Stimulated activated CD8-positive, alpha-beta memory T cell treated with anti-CD3 and anti-CD28 coated beads, Interleukin-4, amount 100 ng/mL, for 4 hours (primary cell): ENCODE measurements at regions not wholly inside any gene's neighbourhood (a gene's known extent, or its start where the extent isn't known, plus 50 kb on each side); places are given as distances from the start of the nearest gene placed in this dataset.
A peak's percentile ranks its signal among the peaks of the same experiment; 100 is the strongest.
"Not testable (repeated sequence)": the region's sequence is repeated elsewhere in the genome, so short reads cannot be mapped to it uniquely, and the experiment has no call there.

Experiments used
- DNase-seq, 2 donors: peaks; one replicate each; pipeline ENCODE4 v3.0.0-alpha.2; 2020; ENCODE audit warnings: low read depth in 2 of 2, low spot score in 1 of 2

DNA sequence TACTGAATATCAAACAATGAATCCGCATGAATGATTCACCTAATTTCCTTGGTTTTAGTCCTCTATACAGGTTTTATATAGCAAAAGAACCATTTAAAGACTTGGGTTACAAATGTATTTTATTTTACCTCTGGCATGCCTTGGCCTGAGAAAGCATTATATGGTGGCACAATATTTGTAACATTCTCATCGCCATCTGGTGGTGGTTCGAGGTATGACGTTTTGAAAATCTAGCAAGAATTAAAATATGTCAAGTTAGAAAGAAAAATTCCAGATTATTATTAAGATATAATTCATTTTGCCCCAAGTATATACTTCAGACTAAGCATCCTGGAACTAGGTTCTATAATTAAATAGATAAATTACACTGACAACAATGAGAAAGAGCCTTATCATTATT lies 445.9 kb downstream of the ZNF33B start:
- peak in 1 of 2 donors; percentile 6 for DNase-seq

DNA sequence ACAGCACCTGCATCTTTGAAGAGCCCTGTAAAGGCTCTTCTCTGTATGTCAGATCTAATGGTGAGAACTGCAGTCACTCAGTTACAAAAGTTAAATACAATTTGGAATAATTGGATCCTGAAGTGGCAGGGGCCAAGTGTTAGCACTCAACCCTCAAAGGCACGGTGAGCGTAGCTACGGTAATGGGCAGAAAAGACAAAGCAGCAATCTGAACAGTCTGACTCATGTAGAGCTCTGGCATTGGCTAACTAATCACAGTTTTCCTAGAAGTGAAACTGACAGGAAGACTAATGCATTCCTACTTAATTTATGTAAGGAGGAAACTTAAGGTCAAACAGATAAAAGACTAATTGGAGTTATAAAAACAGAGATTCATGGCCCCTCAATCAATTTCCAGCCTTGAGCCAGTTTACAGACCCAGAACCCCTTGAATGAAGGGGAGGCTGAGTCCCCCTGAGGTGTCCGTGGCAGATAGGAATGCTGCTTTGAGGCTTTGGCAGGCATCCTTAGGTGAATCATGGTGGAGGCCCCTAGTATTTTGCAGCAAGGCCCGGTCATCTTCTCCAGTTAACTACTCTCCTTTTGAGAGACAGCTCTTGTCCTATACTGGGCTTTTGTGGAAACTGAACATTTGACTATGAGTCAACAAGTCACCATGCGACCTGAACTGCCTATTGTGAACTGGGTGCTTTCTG lies 450.7 kb downstream of the ZNF33B start:
- not testable (repeated sequence) for DNase-seq

DNA sequence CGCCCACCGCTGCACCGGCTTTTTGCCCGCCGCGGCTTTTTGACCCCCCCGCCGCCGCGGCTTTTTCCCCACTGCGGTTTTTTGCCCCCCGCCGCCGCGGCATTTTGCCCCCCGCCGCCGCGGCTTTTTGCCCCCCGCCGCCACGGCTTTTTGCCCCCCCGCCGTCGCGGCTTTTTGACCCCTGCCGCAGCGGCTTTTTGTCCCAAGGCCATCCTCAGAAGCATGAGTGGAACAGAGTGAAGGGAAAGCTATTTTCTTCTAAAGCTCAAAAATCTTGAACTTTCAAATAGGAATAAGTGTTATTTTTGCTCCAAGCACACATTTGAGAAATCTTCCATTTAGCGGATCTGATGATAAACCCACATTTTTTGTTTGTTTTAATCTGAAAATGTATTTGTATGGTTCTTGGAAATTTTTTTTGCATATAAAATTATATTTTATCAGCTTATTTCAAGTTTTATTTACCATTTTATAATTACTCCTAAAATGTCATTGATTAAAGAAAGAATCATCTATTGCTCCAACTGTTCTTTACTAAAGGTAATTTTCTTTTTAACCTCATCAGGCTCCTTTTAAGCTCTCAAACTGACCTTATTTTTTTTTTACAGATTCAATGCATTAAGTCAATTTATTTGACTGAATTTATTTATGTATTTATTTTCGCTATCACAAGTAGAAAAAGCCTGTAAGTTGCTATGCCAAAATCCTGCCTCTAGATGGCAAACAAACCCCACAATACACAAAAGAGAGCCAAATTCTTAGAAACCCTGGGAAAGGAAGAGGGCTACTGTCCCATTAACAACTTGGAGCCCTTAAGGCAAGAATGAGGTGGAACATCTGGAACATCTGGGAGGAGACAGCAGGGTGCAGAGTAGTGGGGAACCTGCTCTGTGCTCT lies 460.3 kb downstream of the ZNF33B start:
- not testable (repeated sequence) for DNase-seq

DNA sequence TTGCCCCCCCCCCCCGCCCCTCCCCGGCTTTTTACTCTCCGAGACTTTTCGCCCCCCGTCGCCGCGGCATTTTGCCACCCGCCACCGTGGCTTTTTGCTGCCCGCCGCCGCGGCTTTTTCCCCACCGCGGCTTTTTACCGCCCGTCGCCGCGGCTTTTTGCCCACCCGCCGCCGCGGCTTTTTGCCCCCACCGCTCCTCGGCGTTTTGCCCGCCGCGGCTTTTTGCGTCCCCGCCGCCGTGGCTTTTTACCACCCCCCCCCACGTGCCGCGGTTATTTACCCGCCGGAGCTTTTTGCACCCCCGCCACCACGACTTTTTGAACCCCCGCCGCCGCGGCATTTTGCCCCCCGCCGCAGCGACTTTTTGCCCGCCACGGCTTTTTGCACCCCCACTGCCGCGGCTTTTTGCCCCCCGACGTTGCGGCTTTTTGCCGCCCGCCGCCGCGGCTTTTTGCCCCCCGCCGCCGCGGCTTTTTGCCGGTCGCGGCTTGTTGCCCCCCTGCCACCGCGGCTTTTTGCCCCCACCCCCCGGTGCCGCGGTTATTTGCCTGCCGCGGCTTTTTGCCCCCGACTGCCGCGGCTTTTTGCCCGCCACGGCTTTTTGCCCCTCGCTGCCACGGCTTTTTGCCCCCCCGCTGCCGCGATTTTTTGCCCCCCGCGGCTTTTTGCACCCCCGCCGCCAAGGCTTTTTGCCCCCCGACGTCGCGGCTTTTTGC lies 461.1 kb downstream of the ZNF33B start:
- no peak for DNase-seq

DNA sequence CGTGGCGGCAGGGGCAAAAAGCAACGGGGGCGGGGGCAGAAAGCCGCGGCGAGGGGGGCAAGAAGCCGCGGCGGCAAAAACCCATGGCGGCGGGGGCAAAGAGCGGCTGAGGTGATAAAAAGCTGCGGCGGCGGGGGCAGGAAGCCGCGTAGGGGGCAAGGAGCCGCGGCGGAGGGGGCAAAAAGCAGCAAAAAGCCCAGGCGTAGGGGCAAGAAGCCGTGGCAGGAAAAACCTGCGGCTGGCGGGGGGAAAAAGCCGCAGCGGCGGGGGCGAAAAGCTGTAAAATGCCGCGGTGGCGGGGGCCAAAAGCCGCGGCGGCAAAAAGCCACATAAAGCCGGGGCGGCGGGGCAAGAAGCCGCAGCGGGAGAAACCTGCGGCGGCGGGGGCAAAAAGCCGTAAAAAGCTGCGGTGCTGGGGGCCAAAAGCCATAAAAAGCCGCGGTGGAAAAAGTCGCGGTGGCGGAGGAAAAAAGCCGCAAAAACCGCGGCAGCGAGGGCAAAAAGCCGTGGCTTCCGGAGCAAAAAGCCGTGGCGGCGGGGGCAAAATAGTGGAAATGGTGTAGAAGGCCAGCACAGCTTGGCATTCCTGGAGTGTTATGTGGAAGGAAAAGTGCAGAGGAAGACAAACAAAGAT lies 487.8 kb downstream of the ZNF33B start:
- no peak for DNase-seq

DNA sequence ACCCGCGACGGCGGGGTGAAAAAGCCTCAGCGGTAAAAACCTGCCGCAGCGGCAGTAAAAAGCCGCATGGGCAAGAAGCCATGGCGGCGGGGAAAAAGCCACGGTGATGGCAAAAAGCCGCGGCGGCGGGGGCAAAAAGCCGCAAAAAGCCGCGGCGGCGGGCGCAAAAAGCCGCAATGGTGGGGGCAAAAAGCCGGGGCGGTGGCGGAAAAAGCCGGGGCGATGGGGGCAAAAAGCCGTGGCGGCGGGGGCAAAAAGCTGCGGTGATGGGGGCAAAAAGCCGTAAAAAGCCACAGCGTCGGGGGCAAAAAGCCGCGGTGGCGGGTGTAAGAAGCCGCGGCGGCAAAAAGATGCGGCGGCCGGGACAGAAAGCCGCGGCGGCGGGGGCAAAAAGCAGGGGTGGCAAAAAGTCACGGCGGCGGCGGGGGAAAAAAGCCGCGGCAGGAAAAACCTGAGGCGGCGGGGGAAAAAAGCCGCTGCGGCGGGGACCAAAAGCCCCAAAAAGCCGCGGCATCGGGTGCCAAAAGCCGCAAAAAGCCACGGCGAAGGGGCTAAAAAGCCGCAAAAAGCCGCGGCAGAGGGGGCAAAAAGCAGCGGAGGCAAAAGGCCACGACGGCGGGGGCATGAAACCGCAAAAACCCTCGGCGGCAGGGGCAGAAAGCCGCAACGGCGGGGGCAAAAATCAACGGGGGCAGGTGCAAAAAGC lies 488.5 kb downstream of the ZNF33B start:
- no peak for DNase-seq

DNA sequence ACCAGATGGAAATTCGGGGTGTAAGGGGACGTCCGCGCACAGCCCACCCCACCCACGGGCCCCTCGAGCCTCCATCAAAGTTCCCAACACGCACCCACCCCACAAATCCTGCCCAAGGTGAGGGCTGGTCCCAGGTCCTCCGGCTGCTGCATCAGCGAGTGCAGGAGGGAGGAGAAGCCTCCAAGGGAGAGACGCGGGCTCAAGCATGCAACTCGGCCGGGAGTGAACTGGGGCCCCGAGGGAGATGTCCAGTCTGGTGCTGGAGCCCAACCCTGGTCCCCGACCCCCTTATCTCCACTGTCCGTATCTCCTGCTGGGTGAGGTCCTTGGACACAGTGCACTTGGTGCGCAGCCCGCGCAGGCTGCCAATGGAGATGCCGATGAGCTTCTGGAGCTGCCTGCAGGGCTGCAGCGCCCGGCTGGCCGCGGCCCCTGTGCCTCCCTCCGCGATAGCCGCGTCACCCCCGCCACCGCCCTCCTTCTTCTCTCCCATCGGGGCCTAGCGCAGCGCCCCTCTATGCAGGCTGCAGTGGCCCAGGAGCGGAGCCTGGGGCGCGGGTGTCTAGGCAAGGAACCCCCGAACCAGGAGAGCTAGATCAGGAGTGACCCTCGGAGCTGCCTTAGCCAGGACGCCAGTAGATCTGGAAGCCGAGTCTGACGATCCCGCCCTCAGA lies 489.2 kb downstream of the ZNF33B start:
- DNase-seq, result no peak

DNA sequence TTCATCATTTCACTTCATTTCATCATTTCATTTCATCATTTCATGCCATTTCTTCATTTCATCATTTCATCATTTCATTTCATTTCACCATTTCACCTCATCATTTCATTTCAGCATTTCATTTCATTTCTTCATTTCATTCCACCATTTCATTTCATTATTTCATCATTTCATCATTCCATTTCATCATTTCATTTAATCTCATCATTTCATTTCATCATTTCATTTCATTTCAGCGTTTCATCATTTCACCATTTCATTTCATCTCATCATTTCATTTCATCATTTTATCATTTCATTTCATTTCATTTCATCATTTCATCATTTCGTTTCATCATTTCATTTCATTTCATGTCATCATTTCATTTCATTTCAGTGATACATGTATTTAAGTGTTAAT lies 492.2 kb downstream of the ZNF33B start:
- not testable (repeated sequence) for DNase-seq

DNA sequence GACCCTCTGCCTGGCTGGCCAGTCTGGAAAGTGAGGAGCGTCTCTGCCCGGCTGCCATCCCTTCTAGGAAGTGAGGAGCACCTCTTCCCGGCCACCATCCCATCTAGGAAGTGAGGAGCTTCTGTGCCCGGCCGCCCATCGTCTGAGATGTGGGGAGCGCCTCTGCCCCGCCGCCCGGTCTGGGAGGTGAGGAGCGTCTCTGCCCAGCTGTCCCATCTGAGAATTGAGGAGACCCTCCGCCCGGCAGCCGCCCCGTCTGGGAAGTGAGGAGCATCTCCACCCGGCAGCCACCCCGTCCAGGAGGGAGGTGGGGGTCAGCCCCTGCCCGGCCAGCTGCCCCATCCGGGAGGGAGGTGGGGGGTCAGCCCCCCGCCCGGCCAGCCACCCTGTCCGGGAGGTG lies 500.3 kb downstream of the ZNF33B start:
- DNase-seq, result not testable (repeated sequence)

DNA sequence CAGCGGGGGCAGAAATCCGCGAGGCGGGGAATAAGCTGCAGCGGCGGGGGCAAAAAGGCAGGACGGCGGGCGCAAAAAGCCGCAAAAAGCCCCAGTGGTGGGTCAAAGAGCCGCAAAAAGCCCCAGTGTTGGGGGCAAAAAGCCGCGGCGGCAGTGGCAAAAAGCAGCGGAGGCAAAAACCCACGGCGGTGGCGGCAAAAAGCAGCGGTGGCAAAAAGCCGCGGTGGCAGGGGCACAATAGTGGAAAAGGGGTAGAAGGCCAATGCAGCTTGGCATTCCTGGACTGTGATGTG lies 525.3 kb downstream of the ZNF33B start:
- no peak for DNase-seq

DNA sequence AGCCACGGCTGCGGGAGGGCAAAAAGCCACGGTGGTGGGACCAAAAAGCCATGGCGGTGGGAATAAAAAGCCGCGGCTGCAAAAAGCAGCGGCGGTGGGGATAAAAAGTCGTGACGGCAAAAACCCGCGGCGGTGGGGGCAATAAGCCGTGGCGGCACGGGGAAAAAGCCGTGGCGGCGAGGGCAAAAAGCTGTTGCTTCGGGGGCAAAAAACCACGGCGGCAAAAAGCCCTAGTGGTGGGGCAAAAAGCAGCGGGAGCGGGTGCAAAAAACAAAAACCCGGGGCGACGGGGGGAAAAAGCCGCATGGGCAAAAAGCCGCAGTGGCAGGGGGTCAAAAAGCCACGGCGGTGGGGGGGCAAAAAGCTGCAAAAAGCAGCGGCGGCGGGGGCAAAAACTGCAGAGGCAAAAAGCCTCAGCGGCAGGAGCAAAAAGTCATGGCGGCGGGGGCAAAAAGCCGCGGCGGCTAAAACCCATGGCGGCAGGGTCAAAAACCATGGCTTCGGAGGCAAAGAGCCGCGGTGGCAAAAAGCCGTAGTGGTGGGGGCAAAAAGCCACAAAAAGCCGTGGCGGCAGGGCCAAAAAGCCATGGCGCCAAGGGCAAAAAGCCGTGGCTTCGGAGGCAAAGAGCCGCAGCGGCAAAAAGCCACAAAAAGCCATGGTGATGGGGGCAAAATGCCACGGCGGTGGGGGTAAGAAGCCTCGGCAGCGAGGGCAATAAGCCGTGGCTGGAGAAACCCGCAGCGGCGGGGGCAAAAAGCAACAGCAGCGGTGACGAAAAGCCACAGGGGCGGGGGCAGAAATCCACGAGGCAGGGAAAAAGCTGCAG lies 525.8 kb downstream of the ZNF33B start:
- no peak for DNase-seq

DNA sequence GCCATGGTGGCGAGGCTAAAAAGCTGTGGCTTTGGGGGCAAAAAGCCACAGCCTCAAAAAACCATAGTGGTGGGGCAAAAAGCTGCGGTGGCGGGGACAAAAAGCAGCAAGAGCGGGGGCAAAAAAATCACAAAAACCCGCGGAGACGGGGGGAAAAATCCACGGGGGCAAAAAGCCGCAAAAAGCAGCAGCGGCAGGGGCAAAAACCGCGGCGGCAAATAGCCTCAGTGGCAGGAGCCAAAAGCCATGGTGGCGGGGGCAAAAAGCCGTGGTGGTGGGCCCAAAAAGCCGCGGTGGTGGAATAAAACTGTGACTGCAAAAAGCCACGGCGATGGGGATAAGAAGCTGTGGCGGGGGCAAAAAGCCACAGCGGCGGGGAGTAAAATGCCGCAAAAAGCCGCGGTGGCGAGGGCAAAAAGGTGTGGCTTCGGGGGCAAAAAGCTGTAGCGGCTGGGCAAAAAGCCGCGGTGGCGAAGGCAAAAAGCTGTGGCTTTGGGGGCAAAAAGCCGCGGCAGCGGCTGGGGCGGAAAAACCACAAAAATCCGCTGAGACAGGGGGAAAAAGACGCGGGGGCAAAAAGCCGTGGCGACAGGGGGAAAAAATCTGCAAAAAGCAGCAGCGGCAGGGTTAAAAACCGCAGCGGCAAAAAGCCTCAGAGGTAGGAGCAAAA lies 526.6 kb downstream of the ZNF33B start:
- no peak for DNase-seq

DNA sequence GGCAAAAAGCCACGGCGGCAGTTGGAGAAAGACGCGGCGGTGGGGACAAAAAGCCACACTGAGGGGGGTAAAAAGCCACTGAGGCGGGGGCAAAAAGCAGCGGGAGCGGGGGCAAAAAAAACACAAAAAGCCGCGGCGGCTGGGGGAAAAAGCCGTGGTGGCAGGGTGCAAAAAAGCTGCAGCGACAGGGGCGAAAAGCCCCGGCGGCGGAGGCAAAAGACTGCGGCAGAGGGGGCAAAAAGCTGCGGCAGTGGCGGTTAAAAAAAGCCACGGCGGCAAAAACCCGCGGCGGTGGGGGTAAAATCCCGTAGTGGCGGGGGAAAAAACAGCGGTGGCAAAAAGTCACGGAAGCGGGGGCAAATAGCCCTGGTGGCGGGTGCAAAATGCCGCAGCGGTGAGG lies 527.3 kb downstream of the ZNF33B start:
- no peak for DNase-seq
